GM13977 (cell line): ENCODE measurements at regions not wholly inside any gene's neighbourhood (a gene's known extent, or its start where the extent isn't known, plus 50 kb on each side); places are given as distances from the start of the nearest gene placed in this dataset.

Experiments
- DNase-seq: peaks from one replicate; pipeline ENCODE4 v3.0.0; 2012; ENCODE audit warnings: low spot score
- in situ Hi-C: fragments of 300-500 bp; cut with MboI; formaldehyde crosslinking; loops from one replicate; pipeline ENCODE4 v1.12.0; 2022; ENCODE audit warnings: low sequenced_read_pairs, low pct_unique_long_range_greater_than_20kb, mixed read lengths, inconsistent platforms; ENCODE audit not compliant: unreplicated experiment
- TF ChIP-seq, protein P1 (sequence below): IDR thresholded peaks from 2 replicates; pipeline ENCODE4 v1.5.1; 2012; ENCODE audit warnings: mild to moderate bottlenecking, control low read depth; ENCODE audit not compliant: insufficient read depth; ENCODE audit errors: extremely low read depth, missing control alignments

GRCh38 chr13:88107570-88107969, 436.4 kb downstream of the SLITRK5 start:
- no peak for DNase-seq
- in situ Hi-C loops: no loop called here
- TF ChIP-seq, protein P1, sequence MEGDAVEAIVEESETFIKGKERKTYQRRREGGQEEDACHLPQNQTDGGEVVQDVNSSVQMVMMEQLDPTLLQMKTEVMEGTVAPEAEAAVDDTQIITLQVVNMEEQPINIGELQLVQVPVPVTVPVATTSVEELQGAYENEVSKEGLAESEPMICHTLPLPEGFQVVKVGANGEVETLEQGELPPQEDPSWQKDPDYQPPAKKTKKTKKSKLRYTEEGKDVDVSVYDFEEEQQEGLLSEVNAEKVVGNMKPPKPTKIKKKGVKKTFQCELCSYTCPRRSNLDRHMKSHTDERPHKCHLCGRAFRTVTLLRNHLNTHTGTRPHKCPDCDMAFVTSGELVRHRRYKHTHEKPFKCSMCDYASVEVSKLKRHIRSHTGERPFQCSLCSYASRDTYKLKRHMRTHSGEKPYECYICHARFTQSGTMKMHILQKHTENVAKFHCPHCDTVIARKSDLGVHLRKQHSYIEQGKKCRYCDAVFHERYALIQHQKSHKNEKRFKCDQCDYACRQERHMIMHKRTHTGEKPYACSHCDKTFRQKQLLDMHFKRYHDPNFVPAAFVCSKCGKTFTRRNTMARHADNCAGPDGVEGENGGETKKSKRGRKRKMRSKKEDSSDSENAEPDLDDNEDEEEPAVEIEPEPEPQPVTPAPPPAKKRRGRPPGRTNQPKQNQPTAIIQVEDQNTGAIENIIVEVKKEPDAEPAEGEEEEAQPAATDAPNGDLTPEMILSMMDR: no peak

- TF ChIP-seq, protein P1: no peak
- in situ Hi-C loops: no loop called here
- no peak for DNase-seq
Measured at GRCh38 chr13:88112526-88112925, 441.4 kb downstream of the SLITRK5 start.

DNA sequence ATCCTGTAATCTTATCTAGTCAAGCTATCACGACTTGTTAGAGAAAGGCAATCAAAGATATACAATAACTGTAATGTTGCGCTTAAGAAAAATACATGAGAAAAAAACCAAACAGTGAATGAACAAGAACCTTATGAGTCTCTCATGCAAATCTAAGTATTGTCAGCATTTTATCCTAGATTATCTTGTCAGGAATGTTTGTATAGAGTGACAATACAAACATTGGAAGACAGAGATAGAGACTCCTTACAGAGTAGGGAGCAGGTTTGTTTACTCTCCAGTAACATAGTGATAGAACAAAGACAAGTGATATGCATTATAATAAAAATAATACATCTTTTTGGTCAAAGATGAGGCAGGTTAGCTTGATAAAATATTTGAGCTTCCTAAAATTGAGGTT, 444.8 kb downstream of the SLITRK5 start:
- TF ChIP-seq, protein P1: no peak
- in situ Hi-C loops: no loop called here
- DNase-seq: no peak

- TF ChIP-seq, protein P1: no peak
- no peak for DNase-seq
- in situ Hi-C loops: no loop called here
Measured at GRCh38 chr13:88118952-88119351, 447.8 kb downstream of the SLITRK5 start.

DNA sequence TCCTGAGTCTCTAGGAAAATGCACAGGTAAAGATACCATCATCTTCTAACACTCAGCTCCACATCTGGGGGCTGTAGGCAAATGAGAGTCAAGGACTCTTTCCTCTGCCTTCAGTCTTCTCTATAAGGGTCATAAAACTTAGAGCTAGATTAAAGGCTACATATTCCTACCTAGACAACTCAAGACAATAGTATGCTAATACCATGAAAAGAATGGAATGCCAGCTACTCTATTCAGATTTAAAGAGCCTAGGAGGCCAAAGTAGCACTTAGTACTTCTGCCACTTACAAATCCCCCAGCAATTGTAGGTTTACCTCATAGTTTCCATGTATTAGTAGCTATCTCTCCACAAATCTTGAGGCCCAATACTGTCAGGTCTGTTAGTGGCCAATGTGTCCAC, 453.0 kb downstream of the SLITRK5 start:
- TF ChIP-seq, protein P1: no peak
- no peak for DNase-seq
- in situ Hi-C loops: no loop called here

DNA sequence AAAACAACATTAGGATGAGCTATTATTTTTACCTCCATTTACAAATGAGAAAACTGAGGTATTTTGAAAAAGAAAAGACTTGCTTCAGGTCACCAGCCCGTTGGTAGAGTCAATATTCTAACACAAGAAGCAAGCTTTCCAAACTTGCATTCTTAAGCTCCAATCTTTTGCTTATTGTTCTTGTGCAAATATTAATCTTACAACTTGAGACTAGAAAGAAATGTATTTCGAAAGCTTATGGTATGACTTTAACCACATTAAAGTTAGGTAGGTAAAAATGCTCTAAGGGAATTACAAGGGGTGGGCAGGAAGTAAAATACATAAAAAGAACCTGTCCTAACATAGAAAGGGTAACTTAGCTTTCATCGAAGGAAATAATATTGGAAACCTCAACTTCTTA, 453.9 kb downstream of the SLITRK5 start:
- in situ Hi-C loops: no loop called here
- TF ChIP-seq, protein P1: no peak
- no peak for DNase-seq
